ENCODE measurements at regions not wholly inside any gene's neighbourhood (a gene's known extent, or its start where the extent isn't known, plus 50 kb on each side); places are given as distances from the start of the nearest gene placed in this dataset.

- H3K27ac ChIP-seq (ENCODE audit: low read length), result no peak overlapping the region
- no peak for TF ChIP-seq MXI1 (conservative IDR thresholded peaks at IDR 0.05; ENCODE audit: poor library complexity, severe bottlenecking)
- no peak for TF ChIP-seq CTCF (IDR thresholded peaks at IDR 0.05; ENCODE audit: poor library complexity, severe bottlenecking)
- TF ChIP-seq EP300 (conservative IDR thresholded peaks at IDR 0.05; ENCODE audit: poor library complexity, severe bottlenecking), result no peak
- TF ChIP-seq POLR2AphosphoS5 (IDR thresholded peaks at IDR 0.05), result no peak
- TF ChIP-seq RAD21 (conservative IDR thresholded peaks at IDR 0.05), result no peak
- TF ChIP-seq EZH2 (IDR thresholded peaks at IDR 0.05; ENCODE audit: borderline replicate concordance, insufficient read depth, low read length, poor library complexity, severe bottlenecking), result no peak
- no peak for TF ChIP-seq SMC3 (conservative IDR thresholded peaks at IDR 0.05; ENCODE audit: poor library complexity)
- TF ChIP-seq TAF1 (IDR thresholded peaks at IDR 0.05; ENCODE audit: low read depth), result no peak
- no peak for TF ChIP-seq REST (IDR thresholded peaks at IDR 0.05; ENCODE audit: borderline replicate concordance)
- H3K36me3 ChIP-seq (ENCODE audit: insufficient read depth, low read length), result no peaks in the 10 kb centered on the region
- H3K79me2 ChIP-seq (replicated peaks; ENCODE audit: insufficient read depth, low read length), result no peaks in the 10 kb centered on the region
- H3F3A ChIP-seq (ENCODE audit: insufficient read depth, low read length, poor library complexity, severe bottlenecking), result no peaks in the 10 kb centered on the region
- H3K4me2 ChIP-seq (ENCODE audit: low read length), result no peak overlapping the region
- no peak overlapping the region for H3K4me3 ChIP-seq (ENCODE audit: low read length)
- H3K9me2 ChIP-seq (ENCODE audit: insufficient read depth, low read length), result no peaks in the 10 kb centered on the region
- no peak overlapping the region for H2AFZ ChIP-seq (ENCODE audit: low read depth, low read length)
- no peaks in the 10 kb centered on the region for H3K27me3 ChIP-seq (ENCODE audit: insufficient read depth, low read depth, low read length)
- no peak overlapping the region for H3K9ac ChIP-seq (ENCODE audit: low read length)
- H3K9me3 ChIP-seq (ENCODE audit: low read length), result no peaks in the 10 kb centered on the region
- no peaks in the 10 kb centered on the region for H4K20me1 ChIP-seq (ENCODE audit: insufficient read depth)
These were observed 605.2 kb upstream of the ID2 start for GRCh38 chr2:8076448-8077342.

GRCh38 chr2:8078705-8079104, 603.2 kb upstream of the ID2 start:
- Histone ChIP-seq H3K9ac (ENCODE audit: low read length) (no peak overlapping the region), H3K9me2 (ENCODE audit: insufficient read depth, low read length) (no peaks in the 10 kb centered on the region), H3K79me2 (replicated peaks; ENCODE audit: insufficient read depth, low read length) (no peaks in the 10 kb centered on the region), H3K36me3 (ENCODE audit: insufficient read depth, low read length) (no peaks in the 10 kb centered on the region), H3K9me3 (ENCODE audit: low read length) (no peaks in the 10 kb centered on the region), H3K4me2 (ENCODE audit: low read length) (no peak overlapping the region), H3F3A (ENCODE audit: insufficient read depth, low read length, poor library complexity, severe bottlenecking) (no peaks in the 10 kb centered on the region), H2AFZ (ENCODE audit: low read depth, low read length) (no peak overlapping the region), H4K20me1 (ENCODE audit: insufficient read depth) (no peaks in the 10 kb centered on the region), H3K4me3 (ENCODE audit: low read length) (no peak overlapping the region), H3K27me3 (ENCODE audit: insufficient read depth, low read depth, low read length) (no peaks in the 10 kb centered on the region), H3K27ac (ENCODE audit: low read length) (no peak overlapping the region)
- TF ChIP-seq REST (IDR thresholded peaks at IDR 0.05; ENCODE audit: borderline replicate concordance), result no peak
- no peak for TF ChIP-seq CTCF (IDR thresholded peaks at IDR 0.05; ENCODE audit: poor library complexity, severe bottlenecking)
- TF ChIP-seq RAD21 (conservative IDR thresholded peaks at IDR 0.05), result no peak
- TF ChIP-seq MXI1 (conservative IDR thresholded peaks at IDR 0.05; ENCODE audit: poor library complexity, severe bottlenecking), result no peak
- TF ChIP-seq TAF1 (IDR thresholded peaks at IDR 0.05; ENCODE audit: low read depth), result no peak
- no peak for TF ChIP-seq SMC3 (conservative IDR thresholded peaks at IDR 0.05; ENCODE audit: poor library complexity)
- no peak for TF ChIP-seq EZH2 (IDR thresholded peaks at IDR 0.05; ENCODE audit: borderline replicate concordance, insufficient read depth, low read length, poor library complexity, severe bottlenecking)
- no peak for TF ChIP-seq POLR2AphosphoS5 (IDR thresholded peaks at IDR 0.05)
- no peak for TF ChIP-seq EP300 (conservative IDR thresholded peaks at IDR 0.05; ENCODE audit: poor library complexity, severe bottlenecking)

Data from neural cell (in vitro differentiated cells).